ENCODE measurements at regions not wholly inside any gene's neighbourhood (a gene's known extent, or its start where the extent isn't known, plus 50 kb on each side); places are given as distances from the start of the nearest gene placed in this dataset.

DNA sequence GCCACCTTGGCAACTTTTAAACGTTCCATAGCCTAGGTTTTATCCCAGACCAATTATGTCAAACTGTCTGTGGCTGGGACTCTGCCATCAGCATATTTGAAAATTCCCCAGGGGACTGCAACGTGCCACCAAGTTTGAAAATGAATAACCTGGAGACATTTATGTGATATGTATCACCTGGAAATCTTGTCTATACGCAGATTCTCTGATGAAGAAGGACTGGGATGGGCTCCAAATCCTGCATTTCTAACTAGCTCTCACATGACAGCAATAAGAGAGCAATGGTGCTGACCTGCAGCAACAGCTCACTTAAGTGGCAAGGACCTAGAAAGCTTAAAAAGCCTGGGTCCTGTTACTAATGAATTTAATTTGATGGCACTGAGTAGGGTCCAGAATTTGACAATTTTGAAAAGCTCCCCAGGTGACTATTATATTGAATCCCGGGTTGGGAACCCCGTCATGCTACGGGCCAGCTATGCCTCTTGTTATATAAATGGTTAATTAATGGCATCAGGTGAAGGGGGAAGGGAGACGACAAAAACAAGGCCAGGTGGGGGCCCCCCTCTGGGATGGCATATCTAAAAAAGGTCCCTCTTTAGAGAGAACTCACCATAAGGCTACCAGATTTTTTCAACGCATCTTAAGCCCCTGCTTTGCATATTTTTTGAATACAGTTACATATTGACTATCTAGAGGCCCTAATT is 213.7 kb downstream of the ZIC5 start:
- H3K4me2 ChIP-seq (ENCODE audit: low read depth, low read length), result no peak overlapping the region
- WGBS (ENCODE audit: low lambda C conversion rate), result 56% methylated on average over 8 of the region's 8 CpGs
- H3K9ac ChIP-seq (ENCODE audit: insufficient read depth, low read depth, low read length), result no peak overlapping the region
- FAIRE-seq (no peak), DNase-seq (ENCODE audit: low spot score) (no peak), ATAC-seq (no peak)
- H3K4me1 ChIP-seq (ENCODE audit: insufficient read depth, low read length), result no peaks in the 10 kb centered on the region
- H3K4me3 ChIP-seq (replicated peaks in 1 of 3; ENCODE audit: insufficient read depth in 1 of 3, low read depth in 2 of 3, low read length in 3 of 3), result no peak overlapping the region
- no peak overlapping the region for H2AFZ ChIP-seq (ENCODE audit: low read length)
- ChIA-PET POLR2A (no interaction called here), CTCF (ENCODE audit: low intra/inter-chr PET ratio, low total read pairs) (no interaction called here)
- in situ Hi-C loops (cut with HindIII; ENCODE audit: extremely low pct_ligation_motif_present, low pct_unique_long_range_greater_than_20kb), result no loop called here
- no peaks in the 10 kb centered on the region for H3K79me2 ChIP-seq (ENCODE audit: insufficient read depth, low read length)
- intact Hi-C loops (cut with micrococcal nuclease; ENCODE audit: unreplicated experiment), result no loop called here
- no peak overlapping the region for H3K27ac ChIP-seq (ENCODE audit: extremely low read length, insufficient read depth, low read length)
- no peaks in the 10 kb centered on the region; the same call in 1 of the 2 replicates for H3K9me3 ChIP-seq (ENCODE audit: low read length)
- BruUV-seq (replicated peaks), result no TSS peak
- H3K36me3 ChIP-seq (replicated peaks in 1 of 2; ENCODE audit: control insufficient read depth in 1 of 2, insufficient read depth in 2 of 2, low read length in 2 of 2), result no peaks in the 10 kb centered on the region
- no peaks in the 10 kb centered on the region for H3K27me3 ChIP-seq (ENCODE audit: control insufficient read depth in 1 of 2, insufficient read depth in 2 of 2, low read length in 2 of 2)
- H4K20me1 ChIP-seq (ENCODE audit: insufficient read depth, low read length), result no peaks in the 10 kb centered on the region
- no peak for TF ChIP-seq ETV6 (CRISPR knock-in tag; conservative IDR thresholded peaks at IDR 0.05)
- TF ChIP-seq STAT5B (CRISPR knock-in tag; IDR thresholded peaks at IDR 0.05), result no peak
- TF ChIP-seq SMARCC2 (IDR thresholded peaks at IDR 0.05), result no peak
- TF ChIP-seq, protein P1, sequence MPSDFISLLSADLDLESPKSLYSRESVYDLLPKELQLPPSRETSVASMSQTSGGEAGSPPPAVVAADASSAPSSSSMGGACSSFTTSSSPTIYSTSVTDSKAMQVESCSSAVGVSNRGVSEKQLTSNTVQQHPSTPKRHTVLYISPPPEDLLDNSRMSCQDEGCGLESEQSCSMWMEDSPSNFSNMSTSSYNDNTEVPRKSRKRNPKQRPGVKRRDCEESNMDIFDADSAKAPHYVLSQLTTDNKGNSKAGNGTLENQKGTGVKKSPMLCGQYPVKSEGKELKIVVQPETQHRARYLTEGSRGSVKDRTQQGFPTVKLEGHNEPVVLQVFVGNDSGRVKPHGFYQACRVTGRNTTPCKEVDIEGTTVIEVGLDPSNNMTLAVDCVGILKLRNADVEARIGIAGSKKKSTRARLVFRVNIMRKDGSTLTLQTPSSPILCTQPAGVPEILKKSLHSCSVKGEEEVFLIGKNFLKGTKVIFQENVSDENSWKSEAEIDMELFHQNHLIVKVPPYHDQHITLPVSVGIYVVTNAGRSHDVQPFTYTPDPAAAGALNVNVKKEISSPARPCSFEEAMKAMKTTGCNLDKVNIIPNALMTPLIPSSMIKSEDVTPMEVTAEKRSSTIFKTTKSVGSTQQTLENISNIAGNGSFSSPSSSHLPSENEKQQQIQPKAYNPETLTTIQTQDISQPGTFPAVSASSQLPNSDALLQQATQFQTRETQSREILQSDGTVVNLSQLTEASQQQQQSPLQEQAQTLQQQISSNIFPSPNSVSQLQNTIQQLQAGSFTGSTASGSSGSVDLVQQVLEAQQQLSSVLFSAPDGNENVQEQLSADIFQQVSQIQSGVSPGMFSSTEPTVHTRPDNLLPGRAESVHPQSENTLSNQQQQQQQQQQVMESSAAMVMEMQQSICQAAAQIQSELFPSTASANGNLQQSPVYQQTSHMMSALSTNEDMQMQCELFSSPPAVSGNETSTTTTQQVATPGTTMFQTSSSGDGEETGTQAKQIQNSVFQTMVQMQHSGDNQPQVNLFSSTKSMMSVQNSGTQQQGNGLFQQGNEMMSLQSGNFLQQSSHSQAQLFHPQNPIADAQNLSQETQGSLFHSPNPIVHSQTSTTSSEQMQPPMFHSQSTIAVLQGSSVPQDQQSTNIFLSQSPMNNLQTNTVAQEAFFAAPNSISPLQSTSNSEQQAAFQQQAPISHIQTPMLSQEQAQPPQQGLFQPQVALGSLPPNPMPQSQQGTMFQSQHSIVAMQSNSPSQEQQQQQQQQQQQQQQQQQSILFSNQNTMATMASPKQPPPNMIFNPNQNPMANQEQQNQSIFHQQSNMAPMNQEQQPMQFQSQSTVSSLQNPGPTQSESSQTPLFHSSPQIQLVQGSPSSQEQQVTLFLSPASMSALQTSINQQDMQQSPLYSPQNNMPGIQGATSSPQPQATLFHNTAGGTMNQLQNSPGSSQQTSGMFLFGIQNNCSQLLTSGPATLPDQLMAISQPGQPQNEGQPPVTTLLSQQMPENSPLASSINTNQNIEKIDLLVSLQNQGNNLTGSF (CRISPR knock-in tag; IDR thresholded peaks at IDR 0.05), result no peak
- TF ChIP-seq ZC3H13 (CRISPR knock-in tag; IDR thresholded peaks at IDR 0.05), result no peak
- no peak for TF ChIP-seq ZNF253 (CRISPR knock-in tag; IDR thresholded peaks at IDR 0.05; ENCODE audit: borderline replicate concordance)
- no peak for TF ChIP-seq HMG20B (CRISPR knock-in tag; conservative IDR thresholded peaks at IDR 0.05)
- TF ChIP-seq ZIK1 (CRISPR knock-in tag; IDR thresholded peaks at IDR 0.05; ENCODE audit: borderline replicate concordance, low read depth), result no peak
- TF ChIP-seq, protein P2, sequence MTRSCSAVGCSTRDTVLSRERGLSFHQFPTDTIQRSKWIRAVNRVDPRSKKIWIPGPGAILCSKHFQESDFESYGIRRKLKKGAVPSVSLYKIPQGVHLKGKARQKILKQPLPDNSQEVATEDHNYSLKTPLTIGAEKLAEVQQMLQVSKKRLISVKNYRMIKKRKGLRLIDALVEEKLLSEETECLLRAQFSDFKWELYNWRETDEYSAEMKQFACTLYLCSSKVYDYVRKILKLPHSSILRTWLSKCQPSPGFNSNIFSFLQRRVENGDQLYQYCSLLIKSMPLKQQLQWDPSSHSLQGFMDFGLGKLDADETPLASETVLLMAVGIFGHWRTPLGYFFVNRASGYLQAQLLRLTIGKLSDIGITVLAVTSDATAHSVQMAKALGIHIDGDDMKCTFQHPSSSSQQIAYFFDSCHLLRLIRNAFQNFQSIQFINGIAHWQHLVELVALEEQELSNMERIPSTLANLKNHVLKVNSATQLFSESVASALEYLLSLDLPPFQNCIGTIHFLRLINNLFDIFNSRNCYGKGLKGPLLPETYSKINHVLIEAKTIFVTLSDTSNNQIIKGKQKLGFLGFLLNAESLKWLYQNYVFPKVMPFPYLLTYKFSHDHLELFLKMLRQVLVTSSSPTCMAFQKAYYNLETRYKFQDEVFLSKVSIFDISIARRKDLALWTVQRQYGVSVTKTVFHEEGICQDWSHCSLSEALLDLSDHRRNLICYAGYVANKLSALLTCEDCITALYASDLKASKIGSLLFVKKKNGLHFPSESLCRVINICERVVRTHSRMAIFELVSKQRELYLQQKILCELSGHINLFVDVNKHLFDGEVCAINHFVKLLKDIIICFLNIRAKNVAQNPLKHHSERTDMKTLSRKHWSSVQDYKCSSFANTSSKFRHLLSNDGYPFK (CRISPR knock-in tag; IDR thresholded peaks at IDR 0.05; ENCODE audit: borderline replicate concordance), result no peak
- TF ChIP-seq, protein P3, sequence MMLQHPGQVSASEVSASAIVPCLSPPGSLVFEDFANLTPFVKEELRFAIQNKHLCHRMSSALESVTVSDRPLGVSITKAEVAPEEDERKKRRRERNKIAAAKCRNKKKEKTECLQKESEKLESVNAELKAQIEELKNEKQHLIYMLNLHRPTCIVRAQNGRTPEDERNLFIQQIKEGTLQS (CRISPR knock-in tag; IDR thresholded peaks at IDR 0.05), result no peak
- TF ChIP-seq, protein P4, sequence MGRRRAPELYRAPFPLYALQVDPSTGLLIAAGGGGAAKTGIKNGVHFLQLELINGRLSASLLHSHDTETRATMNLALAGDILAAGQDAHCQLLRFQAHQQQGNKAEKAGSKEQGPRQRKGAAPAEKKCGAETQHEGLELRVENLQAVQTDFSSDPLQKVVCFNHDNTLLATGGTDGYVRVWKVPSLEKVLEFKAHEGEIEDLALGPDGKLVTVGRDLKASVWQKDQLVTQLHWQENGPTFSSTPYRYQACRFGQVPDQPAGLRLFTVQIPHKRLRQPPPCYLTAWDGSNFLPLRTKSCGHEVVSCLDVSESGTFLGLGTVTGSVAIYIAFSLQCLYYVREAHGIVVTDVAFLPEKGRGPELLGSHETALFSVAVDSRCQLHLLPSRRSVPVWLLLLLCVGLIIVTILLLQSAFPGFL (CRISPR knock-in tag; IDR thresholded peaks at IDR 0.05), result no peak
- TF ChIP-seq, protein P5, sequence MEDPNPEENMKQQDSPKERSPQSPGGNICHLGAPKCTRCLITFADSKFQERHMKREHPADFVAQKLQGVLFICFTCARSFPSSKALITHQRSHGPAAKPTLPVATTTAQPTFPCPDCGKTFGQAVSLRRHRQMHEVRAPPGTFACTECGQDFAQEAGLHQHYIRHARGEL (CRISPR knock-in tag; IDR thresholded peaks at IDR 0.05), result no peak
- no peak for TF ChIP-seq ZNF160 (CRISPR knock-in tag; IDR thresholded peaks at IDR 0.05)
- no peak for TF ChIP-seq ZSCAN22 (CRISPR knock-in tag; IDR thresholded peaks at IDR 0.05)
- no peak for TF ChIP-seq ZSCAN31 (CRISPR knock-in tag; IDR thresholded peaks at IDR 0.05; ENCODE audit: low read depth)
- no peak for TF ChIP-seq TAF1 (CRISPR knock-in tag; IDR thresholded peaks at IDR 0.05)
